NOMO-1 (cell line): ENCODE measurements at regions not wholly inside any gene's neighbourhood (a gene's known extent, or its start where the extent isn't known, plus 50 kb on each side); places are given as distances from the start of the nearest gene placed in this dataset.
A peak's percentile ranks its signal among the peaks of the same experiment; 100 is the strongest.
"Not testable (repeated sequence)": the region's sequence is repeated elsewhere in the genome, so short reads cannot be mapped to it uniquely, and the experiment has no call there.

Source experiments
- DNase-seq, 2 experiments: peaks; one replicate each; lab custom pipeline; 2025; ENCODE audit not compliant: unreplicated experiment in 2 of 2; lab: John Stamatoyannopoulos, UW

DNA sequence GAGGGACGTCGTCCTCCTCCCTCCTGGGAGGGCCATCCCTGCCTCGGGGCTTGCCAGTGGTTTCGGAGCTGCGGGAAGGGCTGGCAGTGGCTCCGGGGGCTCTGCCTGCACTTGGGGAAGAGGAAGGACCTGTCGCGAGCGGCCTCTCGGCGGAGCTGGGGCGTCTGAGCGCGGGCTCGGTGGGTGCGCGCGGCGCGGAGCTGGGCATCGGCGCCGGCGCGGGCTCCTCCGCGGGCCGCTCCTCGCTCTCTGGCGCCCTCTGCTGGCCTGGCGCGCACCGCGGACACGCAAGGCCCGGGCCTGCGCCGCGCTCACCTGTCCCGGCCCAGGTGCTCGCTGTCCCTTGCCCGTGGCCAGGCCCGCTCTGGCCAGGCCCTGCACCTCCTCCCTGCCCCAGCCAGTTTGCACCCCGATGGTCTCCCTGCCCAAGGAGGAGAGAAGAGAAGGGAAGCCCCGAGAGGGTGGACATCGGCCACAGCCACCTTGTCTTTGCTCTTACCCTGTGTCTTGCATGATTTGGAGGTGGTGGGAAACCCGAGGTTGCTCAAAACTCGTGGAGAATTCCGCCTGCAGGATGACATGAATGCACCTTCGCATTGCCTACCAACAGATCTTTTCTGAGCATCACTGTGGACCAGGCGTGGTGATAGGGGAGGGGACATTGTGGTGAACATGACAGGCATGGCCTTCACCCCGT lies 119.2 kb downstream of the OTOP1 start:
- DNase-seq = peak; percentile 18 to 20

DNA sequence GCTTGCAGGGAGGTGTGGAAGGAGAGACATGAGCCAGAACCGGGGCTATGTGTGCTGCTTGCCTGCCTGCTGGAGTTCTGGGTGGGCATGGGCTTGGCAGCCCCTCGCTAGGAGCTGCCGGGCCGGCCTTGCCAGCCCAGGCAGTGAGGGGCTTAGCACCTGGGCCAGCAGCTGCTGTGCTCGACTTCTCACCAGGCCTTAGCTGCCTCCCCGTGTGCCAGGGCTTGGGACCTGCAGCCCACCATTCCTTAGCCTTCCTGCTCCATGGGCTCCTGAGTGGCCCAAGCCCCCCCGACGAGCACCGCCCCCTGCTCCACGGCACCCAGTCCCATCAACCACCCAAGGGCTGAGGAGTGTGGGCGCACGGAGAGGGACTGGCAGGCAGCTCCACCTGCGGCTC lies 111.3 kb downstream of the OTOP1 start:
- DNase-seq = not testable (repeated sequence)

DNA sequence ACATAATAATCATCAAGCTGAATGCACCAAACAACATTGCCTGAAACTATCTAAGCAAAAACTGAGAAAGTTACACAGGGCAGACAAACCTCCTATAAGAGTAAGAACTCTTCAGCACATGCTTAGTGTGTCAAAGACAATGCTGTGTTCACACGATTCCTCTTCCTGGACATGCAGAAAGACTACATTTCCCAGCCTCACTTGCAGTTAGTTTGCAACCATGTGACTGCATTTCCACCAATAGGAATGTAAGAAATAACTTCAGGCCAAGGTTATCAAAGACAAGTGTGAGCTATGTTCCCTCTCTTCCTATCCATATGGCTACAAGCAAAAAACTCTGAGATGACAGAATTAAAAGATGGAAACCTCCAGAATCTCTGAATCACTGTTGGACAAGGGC lies 109.8 kb downstream of the OTOP1 start:
- DNase-seq = not testable (repeated sequence)

DNA sequence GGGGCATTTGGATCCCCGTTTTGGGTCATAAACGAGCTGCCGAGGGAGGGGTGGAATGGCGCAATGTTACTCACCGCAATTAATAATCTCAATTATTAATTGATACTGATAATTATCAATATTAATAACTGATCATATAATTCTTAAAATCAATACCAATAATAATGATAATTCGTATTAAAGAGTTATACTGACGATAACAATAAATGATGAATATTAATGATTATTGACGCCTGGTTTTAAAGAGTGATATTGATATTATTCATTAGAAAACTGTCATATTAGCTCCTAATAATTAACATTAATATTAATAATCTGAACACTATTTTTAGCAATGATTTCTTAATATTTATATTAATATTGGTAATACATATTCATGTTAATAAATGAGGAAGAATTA lies 92.4 kb downstream of the OTOP1 start:
- DNase-seq = not testable (repeated sequence)

DNA sequence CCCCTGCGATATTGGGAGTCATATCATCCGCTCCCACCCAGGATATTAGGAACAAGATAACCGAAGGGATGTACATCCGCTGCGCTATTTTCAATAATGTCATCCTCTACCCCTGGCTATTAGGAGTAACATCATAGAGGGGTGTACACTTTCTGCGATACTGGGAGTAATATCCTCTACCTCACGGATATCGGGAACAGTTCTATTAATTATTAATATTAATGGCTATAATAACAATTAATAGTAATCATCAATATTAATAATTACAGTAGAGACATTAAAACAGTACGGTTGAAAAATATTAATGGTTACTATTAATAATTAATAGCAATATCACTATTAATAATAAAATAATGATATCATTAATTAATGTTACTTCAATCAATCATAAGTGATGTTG lies 90.1 kb downstream of the OTOP1 start:
- DNase-seq = not testable (repeated sequence)
